NCI-H446 treated with DMSO at 0.1 percent for 48 hours (cell line): ENCODE measurements at regions not wholly inside any gene's neighbourhood (a gene's known extent, or its start where the extent isn't known, plus 50 kb on each side); places are given as distances from the start of the nearest gene placed in this dataset.
A peak's percentile ranks its signal among the peaks of the same experiment; 100 is the strongest.
"Not testable (repeated sequence)": the region's sequence is repeated elsewhere in the genome, so short reads cannot be mapped to it uniquely, and the experiment has no call there.

ENCODE experiments used
- DNase-seq: peaks from one replicate; lab custom pipeline; 2025; lab: John Stamatoyannopoulos, UW

DNA sequence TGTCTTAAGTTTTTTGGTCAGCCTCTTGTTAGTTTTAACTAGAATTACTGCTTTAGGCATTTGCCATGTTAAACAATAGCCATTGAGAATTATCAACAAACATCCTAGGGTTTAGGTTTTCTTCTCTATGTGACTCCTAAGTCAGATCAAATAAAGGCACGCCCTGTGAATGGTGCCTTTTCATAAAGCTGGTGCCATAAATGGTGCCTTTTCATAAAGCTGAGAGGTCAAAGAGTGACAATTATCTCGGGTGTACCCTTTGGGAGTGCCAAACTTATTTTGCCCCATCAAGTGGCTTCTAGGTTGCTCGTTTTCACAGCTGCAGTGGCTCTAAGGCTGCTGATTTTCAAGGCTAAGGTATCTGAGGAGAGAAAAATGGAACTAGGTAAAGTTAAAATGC lies 391.6 kb downstream of the DMRTA1 start:
- no peak for DNase-seq

DNA sequence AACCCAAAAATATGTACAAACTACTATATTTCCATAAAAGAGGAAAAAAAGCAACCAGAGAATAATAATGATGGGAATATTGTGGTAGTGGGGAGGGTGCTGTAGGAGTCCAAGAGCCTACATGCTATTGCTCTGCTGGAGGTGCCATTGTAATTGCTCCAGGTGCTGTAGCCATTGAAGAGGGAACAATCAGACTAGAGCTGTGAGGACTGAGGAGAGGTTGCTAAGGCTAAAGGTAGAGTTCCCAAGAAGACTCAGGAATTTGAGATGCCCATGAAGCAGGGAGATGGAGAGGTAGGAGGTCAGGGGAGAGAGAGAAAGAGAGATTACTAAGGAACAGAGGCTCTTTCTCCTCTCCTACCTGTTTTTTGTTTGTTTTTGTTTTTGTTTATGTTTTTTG lies 394.0 kb downstream of the DMRTA1 start:
- DNase-seq = no peak

DNA sequence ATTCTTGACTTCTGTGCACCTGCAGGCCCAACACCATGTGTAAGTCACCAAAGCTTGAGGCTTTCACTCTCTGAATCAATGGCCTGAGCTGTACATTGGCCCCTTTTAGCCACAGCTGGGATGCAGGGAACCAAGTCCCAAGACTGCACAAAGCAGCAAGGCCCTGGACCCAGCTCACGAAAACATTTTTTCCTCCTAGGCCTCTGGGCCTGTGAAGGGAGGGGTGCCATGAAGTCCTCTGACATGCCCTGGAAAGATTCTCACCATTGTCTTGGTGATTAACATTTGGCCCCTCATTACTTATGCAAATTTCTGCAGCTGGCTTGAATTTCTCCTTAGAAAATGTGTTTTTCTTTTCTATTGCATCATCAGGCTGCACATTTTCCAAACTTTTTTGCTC lies 398.6 kb downstream of the DMRTA1 start:
- DNase-seq = not testable (repeated sequence)

DNA sequence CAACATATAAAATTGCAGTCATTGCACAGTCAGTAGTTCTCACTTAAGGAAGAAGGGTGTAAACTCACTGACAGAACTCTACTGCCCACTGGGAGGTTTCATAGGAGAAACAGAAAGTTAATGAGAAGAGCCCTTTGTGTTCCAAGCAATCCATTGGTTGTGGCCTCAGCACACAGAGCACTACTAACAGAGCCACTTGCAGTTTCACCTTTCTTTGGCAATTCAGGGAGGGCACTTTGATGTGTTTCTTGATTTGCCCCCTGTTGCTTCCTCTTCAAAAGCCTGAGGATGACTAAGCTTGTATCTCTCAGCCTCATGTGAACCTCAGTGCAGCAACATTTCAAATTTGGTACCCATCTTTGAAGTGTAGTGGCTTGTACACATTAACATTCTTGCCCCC lies 409.4 kb downstream of the DMRTA1 start:
- no peak for DNase-seq

DNA sequence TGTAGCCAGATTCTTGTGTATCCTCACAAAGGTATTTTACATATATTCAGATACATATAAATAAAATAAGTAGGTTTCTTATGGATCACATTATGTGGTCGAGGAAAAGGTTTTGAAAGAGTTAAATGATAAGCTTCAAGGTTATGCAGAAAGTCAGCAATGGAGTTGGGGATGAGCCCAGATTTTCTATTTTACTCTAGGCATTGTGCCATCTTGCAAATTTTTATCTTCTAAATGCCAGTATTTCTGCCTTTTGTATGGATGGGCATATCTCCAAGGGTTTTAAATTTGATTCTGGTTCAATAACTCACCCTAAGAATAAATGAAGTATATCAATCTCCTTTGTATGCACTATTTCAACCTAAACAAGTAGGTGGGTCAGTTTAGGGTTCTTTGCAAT lies 410.7 kb downstream of the DMRTA1 start:
- DNase-seq = peak; percentile 57

DNA sequence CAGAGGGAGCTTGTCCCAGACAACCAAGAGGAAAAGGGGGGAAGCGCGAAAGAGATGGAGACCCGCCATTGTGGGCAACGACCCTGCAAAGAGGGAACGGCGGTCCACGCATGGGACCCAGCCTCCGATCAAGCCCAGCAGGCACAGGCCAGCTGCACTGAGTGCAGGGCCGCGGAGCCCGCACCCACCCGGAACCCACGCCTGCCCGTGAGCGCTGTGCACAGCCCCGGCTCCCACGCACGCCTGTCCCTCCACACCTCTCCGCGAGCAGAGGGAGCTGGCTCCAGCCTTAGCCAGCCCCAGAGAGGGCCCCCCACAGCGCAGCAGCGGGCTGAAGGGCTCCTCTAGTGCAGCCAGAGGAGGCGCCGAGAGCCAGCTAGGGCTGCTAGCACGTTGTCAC lies 416.5 kb downstream of the DMRTA1 start:
- DNase-seq = no peak

DNA sequence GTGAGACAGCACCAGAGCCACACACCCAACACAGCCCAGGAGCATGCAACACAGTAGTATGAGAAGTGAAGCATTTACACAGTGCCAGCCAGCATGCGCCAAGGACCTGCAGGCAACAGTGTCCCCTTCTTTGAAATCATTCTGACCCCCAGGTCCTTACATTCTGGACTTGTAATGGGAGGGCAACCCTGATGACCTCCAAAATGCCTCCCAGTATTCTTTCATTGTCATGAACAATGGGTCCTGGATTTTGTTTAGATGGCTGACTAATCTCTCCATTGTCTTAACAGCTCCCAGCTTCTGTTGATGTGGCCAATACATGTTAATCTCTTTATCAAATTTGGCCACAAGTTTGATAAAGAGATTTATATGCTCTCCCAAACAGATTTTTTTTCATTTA lies 417.1 kb downstream of the DMRTA1 start:
- no peak for DNase-seq

DNA sequence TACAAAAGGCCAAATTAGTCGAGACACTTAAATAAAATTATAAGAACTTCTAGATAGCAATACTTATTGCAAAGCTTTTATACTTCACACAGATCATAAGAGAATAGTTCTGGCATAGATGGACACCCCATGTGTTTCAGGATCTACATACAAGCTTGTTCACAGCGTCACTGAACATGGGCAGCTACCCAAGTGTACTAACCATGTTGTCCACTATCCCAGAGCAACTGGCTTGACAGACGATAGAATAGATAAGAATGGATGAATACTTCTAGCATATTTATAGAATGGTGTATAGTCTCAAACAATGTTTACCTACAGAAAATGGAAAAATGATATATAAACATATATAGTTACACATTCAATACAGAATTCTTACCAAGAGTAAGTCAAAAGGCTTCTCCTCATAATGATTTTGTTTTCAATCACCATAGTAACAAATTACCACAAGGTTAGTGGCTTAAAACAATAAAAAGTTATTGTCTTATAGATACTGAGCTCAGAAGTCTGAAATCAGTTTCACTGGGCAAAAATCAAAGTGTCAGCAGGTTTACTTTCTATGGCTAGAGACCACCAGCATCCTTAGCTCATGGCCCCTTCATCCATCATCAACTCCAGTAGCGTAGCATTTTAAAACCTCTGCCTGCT lies 446.7 kb downstream of the DMRTA1 start:
- DNase-seq = no peak

DNA sequence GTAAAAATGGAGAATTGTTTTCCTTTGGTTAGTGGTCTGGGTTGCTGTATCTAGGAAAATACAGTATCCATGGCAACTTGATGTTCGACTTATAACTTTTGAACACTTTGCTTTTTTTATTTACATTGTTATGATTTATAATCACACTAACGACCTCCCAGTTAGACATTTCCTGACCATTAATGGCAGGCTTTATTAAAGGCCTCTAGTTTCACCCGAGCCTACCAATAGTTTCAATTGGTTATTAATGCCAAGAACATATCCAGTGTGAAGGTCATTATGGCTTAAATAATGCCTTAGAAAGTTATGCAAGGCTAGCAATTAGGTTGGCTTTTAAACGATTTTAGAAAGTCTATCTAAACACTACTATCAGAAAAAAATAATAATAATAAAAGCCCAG lies 452.0 kb downstream of the DMRTA1 start:
- DNase-seq = no peak

DNA sequence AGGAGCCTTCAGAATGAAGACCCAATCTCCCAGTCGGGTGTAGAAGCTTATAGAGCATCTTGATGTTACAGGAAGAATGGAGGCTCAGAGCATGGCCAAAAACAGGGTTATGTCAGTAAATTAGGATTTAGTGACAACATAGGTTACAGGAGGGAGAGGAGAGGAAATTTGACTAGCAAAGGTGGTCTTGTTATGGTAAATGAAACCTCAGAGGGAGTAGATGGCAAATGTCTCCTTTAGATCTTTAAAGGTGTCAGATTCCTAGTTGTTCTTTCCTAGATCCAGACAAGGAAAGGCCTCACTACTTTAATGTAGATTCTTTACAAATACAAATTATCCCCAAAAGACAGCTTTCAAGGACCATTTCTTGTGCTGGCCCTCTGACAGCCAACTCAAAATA lies 465.0 kb downstream of the DMRTA1 start:
- no peak for DNase-seq

DNA sequence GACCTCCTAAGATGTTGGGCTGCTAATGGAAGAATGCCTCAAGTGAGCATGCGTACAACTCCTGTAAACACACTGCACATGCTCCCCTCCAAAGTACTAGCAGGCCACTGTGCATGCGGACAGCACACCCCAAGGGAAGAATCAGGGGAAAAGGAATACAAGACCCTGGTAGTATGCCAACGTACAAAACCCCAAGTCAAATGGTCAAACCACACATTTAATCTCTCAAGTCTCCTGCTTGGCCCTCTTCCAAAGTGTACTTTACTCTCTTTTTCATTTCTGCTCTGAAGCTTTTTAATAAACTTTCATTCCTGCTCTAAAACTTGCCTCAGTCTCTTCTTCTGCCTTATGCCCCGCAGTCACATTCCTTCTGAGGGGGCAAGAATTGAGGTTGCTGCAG lies 466.4 kb downstream of the DMRTA1 start:
- DNase-seq = no peak

DNA sequence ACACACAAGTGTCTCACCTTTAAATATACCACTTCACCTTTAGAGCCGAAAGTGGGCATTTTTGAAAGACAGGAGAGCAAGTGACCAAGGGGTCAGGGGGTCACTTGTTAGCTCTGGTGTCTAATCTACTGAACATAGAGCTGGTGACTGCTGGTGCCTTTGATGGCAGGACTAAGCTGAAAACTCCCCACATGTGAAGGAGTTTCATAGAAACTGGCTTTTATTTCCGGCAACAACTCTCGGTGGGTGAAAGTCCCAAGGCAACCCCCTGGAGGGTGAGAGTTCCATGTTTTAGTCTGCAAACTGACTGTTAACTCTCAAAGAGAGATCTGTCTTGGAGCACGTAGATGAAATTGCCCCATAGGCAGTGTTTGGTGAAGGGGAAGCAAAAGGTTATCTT lies 466.9 kb downstream of the DMRTA1 start:
- no peak for DNase-seq

DNA sequence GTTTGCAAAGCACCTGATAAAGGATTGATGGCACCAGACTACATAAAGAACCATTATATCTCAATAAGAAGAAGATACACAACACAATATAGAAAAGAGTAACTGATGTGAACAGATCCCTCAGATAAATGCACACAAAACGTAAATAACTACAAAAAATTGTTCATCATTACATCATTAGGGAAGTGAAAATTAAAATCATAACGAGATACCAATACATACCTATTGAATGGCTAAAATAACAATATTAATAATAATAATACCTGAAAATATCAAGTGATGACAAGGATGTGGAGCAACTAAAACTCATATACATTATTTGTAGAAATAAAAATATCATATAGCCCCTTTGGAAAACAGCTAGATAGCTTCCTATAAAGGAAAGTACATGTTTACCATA lies 469.5 kb downstream of the DMRTA1 start:
- no peak for DNase-seq

DNA sequence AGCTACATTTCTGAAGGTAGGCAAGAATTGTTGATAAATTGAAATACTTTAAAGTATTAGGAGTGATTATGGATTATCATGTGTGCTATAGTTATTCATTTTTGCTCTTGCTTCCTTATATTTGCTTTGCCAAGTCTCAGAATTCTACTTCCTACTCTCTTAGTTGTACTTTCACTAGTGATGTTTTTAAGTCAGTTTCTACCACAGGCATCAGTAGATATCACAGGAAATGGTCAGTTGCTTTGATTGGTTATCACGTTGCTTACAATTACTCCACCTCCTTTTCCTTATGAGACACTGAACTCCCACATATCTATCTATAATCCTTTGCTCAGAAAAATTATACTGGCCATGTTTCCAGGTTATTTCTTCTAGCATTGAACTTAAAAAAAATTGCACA lies 472.8 kb downstream of the DMRTA1 start:
- DNase-seq = no peak

DNA sequence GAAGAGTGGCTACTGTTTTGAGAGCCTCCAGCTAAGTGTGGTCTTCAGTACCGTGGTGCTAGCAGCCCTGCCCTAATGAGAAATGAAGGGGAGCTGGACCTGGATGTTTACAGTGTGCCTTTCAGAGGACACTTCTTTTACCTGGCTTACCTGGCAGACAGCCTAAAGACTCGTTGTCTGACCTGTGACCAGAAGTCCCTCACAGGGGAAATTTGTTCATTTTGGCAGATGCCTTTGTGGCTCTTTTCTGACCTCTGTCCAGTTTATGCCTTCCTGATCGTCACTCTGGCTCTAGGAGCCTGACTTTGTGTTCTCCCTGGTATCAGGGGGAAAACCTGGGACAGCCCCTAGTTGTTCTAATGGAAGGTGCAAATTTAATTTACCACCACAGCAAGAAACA lies 475.1 kb downstream of the DMRTA1 start:
- DNase-seq = no peak

DNA sequence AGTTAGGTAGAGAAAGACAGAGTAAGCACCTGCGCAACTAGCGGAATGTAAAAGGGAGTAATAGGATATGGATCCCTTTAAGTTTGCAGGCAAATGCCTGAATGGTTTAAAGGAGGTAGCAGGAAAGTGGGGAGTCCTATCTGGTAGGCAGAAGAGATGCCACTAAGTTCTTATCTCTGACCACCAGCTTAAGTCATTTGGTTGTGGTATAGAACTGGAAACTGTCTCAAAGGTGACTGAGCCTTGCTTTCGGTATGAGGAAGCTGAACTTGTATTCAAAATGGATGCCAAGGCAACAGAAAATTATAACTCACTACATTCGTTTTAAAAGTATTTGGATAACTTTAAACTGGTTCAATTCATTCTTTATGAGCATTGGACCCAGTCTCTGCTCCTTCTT lies 475.6 kb downstream of the DMRTA1 start:
- no peak for DNase-seq

DNA sequence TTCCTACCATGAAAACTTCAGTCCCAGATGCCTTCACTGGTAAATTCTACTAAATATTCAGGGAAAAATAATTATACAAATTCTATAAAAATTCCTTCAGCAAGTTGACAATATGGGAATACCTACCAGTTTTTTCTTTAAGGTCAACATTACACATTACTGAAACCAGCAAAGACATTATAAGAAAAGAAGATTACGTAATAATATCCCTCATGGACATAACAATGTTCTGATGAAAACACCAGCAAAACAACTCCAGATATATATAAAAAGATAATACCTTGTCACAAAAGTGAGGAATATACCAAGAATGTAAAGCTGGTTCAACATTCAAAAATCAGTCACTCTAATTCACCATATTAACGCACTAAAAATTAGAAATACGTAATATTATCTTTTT lies 507.9 kb downstream of the DMRTA1 start:
- DNase-seq = no peak

DNA sequence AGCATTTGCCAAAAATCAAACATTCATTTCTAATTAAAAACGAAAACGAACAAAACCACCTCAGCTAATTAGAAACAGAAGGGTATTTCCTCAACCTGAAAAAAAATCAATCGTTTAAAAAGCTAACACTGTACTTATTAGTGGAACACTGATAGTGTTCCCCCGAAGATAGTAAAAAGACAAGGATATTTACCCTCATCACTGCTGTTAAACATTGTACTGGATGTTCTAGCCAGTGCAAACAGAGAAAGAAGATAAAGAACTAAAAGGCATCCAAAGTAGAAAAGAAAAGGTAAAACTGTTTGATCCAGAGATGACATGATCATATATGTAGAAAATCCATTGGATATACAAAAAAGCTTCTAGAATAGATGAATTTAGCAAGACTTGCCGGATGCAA lies 508.3 kb downstream of the DMRTA1 start:
- DNase-seq = no peak

DNA sequence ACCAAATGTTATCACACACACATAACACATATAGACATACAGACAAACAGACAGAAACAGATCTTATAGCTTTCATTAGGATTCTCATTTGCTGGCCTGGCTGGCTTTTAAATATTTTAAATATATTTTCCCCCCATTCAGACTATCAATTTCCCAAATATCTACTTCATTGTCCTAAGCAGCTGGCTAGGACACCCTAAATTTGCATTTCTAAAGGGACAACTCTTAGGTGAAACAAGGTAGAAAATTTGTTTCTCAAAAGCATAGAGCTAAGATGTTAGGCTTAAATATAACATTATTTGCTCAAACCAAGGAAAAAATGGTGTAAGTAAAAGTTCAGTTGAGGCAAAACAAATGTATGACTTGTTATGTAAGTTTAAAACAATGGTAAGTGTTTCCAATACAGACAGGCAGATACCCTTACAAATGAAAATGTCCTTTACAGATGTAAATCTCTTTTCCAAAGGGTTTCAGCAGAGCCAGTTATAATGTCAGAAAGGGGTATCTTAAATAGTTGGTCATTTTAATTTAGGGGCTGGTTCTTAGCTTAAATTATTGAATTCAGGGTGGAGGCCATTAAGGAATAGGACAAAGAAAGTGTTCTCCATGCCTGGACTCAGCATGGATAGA lies 522.8 kb downstream of the DMRTA1 start:
- DNase-seq = no peak

DNA sequence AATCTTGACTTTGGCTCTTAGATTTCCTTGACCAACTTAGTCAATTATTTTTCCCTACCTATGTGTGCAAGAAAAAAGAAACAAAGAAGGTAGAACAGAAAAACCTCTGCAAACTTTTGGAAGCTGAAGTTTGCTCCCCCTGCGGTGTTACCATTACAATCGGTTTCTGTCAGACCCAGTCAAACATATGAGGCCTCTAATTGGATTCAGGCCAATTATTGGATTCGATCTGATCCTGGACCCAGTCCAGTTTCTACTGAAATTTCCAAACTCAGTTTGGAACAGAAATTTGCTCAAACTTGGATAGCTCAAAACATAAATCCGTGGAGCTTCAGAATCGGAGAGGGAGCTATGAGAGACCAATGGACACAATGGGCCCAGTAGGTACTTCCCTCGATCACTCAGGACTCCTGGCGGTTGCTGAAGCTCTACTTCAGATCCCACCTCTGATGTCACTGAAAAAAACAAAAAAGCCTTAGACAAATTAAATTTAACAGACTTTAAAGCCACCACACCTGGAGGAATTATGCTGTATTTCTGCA lies 523.9 kb downstream of the DMRTA1 start:
- DNase-seq = no peak

DNA sequence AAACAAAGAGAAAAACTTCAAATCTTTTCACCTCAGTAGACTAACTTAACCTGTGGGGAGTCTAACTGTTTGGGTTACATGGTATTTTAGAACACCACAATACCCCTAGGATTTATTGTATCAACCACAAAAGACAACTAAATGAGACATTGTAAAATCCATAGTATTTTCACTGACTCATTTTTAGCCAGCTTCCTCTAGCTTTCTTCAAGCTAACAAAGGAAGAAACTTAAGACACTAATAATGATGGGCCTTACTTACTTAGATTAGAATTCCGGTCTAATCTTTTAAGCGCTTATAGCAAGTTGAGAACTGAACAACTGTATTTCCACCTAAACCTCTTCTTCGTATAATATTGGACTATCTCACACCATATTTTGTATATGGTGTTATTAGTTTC lies 529.3 kb downstream of the DMRTA1 start:
- DNase-seq = no peak

DNA sequence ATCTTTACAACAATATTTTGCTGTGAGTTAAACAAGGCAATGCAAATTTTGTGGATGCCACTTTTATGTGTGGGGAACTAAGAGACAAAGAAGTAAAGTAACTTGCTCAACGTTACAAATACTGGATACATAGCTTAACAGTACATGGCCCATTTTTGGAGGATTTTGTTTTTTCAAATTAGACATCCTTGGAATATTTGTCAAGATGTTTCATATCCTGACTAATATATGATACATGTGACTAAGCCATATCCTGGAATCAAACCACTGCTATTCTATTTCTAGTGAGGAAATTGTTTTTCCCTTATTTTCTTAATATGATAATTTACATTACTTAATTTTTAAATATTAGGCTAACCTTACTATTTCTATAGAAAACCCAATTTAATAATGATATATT lies 529.8 kb downstream of the DMRTA1 start:
- no peak for DNase-seq

DNA sequence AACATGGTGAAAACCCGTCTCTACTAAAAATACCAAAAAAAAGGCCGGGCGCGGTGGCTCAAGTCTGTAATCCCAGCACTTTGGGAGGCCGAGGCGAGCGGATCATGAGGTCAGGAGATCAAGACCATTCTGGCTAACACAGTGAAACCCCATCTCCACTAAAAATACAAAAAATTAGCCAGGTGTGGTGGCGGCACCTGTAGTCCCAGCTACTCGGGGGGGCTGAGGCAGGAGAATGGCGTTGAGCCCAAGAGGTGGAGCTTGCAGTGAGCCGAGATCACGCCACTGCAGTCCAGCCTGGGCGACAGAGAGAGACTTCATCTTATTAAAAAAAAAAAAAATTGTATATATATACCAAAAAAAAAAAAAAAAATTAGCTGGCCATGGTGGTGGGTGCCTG lies 533.8 kb downstream of the DMRTA1 start:
- DNase-seq = not testable (repeated sequence)

DNA sequence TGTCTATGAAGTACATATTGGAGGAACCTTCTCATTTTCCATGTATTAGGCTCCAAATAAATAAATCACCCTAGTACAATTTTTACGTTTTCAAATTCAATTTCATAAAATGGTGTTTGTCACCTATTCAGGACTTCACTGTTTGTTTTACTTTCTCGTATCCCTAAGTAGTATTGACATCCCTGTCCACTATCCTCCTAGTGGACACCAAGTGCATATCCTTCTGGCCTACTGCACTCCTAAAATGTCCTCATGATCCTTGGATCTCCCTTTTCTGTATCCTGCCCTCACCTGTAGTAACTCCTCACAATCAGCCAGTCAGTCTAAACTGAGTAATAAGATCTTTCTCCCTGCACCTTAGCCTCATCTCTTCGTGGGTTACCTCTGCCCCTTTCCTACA lies 539.9 kb downstream of the DMRTA1 start:
- no peak for DNase-seq
